Mesendoderm (in vitro differentiated cells): ENCODE measurements at regions not wholly inside any gene's neighbourhood (a gene's known extent, or its start where the extent isn't known, plus 50 kb on each side); places are given as distances from the start of the nearest gene placed in this dataset.

Source experiments
- DNase-seq: peaks from one replicate; pipeline ENCODE4 v3.0.0; 2013
- H2AK5ac ChIP-seq: 2 replicates; pipeline ENCODE4 v1.6.1; 2013; ENCODE audit warnings: low read length, inconsistent platforms
- H2BK120ac ChIP-seq: 2 replicates; pipeline ENCODE4 v1.6.1; 2013; ENCODE audit warnings: low read depth, mild to moderate bottlenecking, low read length, moderate library complexity, mixed read lengths
- H2BK15ac ChIP-seq: replicated peaks from 2 replicates; pipeline ENCODE4 v1.6.1; 2013; ENCODE audit warnings: low read depth, mild to moderate bottlenecking, moderate library complexity
- H2BK5ac ChIP-seq: 2 replicates; pipeline ENCODE4 v1.6.1; 2013; ENCODE audit warnings: low read length, inconsistent platforms
- H3K18ac ChIP-seq: 2 replicates; pipeline ENCODE4 v1.6.1; 2013; ENCODE audit warnings: mild to moderate bottlenecking, low read length, mixed read lengths
- H3K23ac ChIP-seq: one replicate; pipeline ENCODE4 v1.6.1; 2013; ENCODE audit warnings: low read length
- H3K27ac ChIP-seq: 2 replicates; pipeline ENCODE4 v1.5.1; 2013; ENCODE audit warnings: low read depth, mild to moderate bottlenecking, inconsistent platforms, low read length, moderate library complexity
- H3K27me3 ChIP-seq: 2 replicates; pipeline ENCODE4 v1.6.1; 2013; ENCODE audit warnings: low read length, control low read depth, mild to moderate bottlenecking, inconsistent platforms; ENCODE audit not compliant: insufficient read depth, poor library complexity
- H3K36me3 ChIP-seq: 2 replicates; pipeline ENCODE4 v1.6.1; 2013; ENCODE audit warnings: low read length, inconsistent platforms; ENCODE audit not compliant: control insufficient read depth, insufficient read depth
- H3K4ac ChIP-seq: one replicate; pipeline ENCODE4 v1.6.1; 2013; ENCODE audit warnings: low read depth, mild to moderate bottlenecking, low read length, moderate library complexity
- H3K4me1 ChIP-seq: 2 replicates; pipeline ENCODE4 v1.6.1; 2013; ENCODE audit warnings: low read depth, low read length, inconsistent platforms; ENCODE audit not compliant: control insufficient read depth
- H3K4me2 ChIP-seq: 2 replicates; pipeline ENCODE4 v1.6.1; 2013; ENCODE audit warnings: low read length
- H3K4me3 ChIP-seq: 2 replicates; pipeline ENCODE4 v1.5.1; 2013; ENCODE audit warnings: mild to moderate bottlenecking, low read length
- H3K56ac ChIP-seq: one replicate; pipeline ENCODE4 v1.6.1; 2013; ENCODE audit warnings: low read length
- H3K79me1 ChIP-seq: 2 replicates; pipeline ENCODE4 v1.6.1; 2013; ENCODE audit warnings: low read length, inconsistent platforms
- H3K79me2 ChIP-seq: 2 replicates; pipeline ENCODE4 v1.6.1; 2013; ENCODE audit warnings: mild to moderate bottlenecking, low read length; ENCODE audit not compliant: control insufficient read depth, insufficient read depth
- H3K9ac ChIP-seq: 2 replicates; pipeline ENCODE4 v1.6.1; 2013; ENCODE audit warnings: low read length, inconsistent platforms
- H4K5ac ChIP-seq: one replicate; pipeline ENCODE4 v1.6.1; 2013; ENCODE audit warnings: low read length
- H4K8ac ChIP-seq: one replicate; pipeline ENCODE4 v1.6.1; 2013; ENCODE audit warnings: low read depth, mild to moderate bottlenecking, control low read depth, low read length, moderate library complexity
- WGBS: extraction: QIAGEN DNeasy Blood & Tissue Kit; methylation state at CpG from one replicate; pipeline ENCODE4 v1.1.7; 2013; ENCODE audit warnings: low lambda C conversion rate, missing lambda C conversion rate; ENCODE audit not compliant: insufficient coverage; ENCODE audit errors: extremely low coverage; 5-methylcytosine and 5-hydroxymethylcytosine counted together

DNA sequence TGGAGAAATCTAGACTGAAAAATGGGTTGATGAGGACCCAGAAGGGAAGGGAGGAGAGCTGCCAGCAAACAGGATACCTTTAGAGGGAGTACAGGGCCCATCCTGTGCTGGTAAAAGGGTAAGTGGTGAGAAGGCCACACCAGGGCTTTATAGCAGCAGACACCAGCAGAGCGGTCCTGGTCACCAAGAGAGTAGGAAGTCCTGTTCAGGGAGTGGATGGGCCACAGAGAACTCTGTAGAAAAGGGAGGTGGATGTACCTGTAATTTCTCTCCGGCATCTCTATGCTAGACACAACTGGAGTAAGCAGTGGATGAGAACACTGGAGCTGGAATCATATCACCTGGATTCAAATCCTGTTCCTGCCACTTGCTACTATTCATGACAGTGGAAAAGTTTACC lies 867.2 kb downstream of the CCSER2 start:
- no peak for DNase-seq
- H4K5ac ChIP-seq: no peak overlapping the region
- H3K4me2 ChIP-seq: no peak overlapping the region
- H3K79me1 ChIP-seq: no peaks in the 10 kb centered on the region
- no peak overlapping the region for H2BK15ac ChIP-seq
- no peaks in the 10 kb centered on the region for H3K4me1 ChIP-seq
- H3K56ac ChIP-seq: no peak overlapping the region
- H3K9ac ChIP-seq: no peak overlapping the region
- H2AK5ac ChIP-seq: no peak overlapping the region
- H3K18ac ChIP-seq: no peak overlapping the region
- no peak overlapping the region for H3K27ac ChIP-seq
- H2BK5ac ChIP-seq: no peak overlapping the region
- H2BK120ac ChIP-seq: no peak overlapping the region
- WGBS: no CpG with 5 or more reads among the region's 2 CpGs
- H3K4me3 ChIP-seq: no peak overlapping the region
- no peaks in the 10 kb centered on the region for H3K36me3 ChIP-seq
- H3K23ac ChIP-seq: no peak overlapping the region
- no peaks in the 10 kb centered on the region for H3K27me3 ChIP-seq
- no peak overlapping the region for H4K8ac ChIP-seq
- no peaks in the 10 kb centered on the region for H3K79me2 ChIP-seq
- no peak overlapping the region for H3K4ac ChIP-seq

- H3K27ac ChIP-seq: no peak overlapping the region
- no peak overlapping the region for H3K23ac ChIP-seq
- no peak overlapping the region for H2BK15ac ChIP-seq
- H3K56ac ChIP-seq: no peak overlapping the region
- no peak for DNase-seq
- no peak overlapping the region for H2BK5ac ChIP-seq
- H3K36me3 ChIP-seq: no peaks in the 10 kb centered on the region
- no peaks in the 10 kb centered on the region for H3K4me1 ChIP-seq
- WGBS: no CpG with 5 or more reads among the region's 5 CpGs
- no peaks in the 10 kb centered on the region for H3K79me1 ChIP-seq
- no peak overlapping the region for H3K4ac ChIP-seq
- no peaks in the 10 kb centered on the region for H3K27me3 ChIP-seq
- no peak overlapping the region for H2BK120ac ChIP-seq
- no peak overlapping the region for H3K4me3 ChIP-seq
- H4K5ac ChIP-seq: no peak overlapping the region
- no peaks in the 10 kb centered on the region for H3K79me2 ChIP-seq
- H3K4me2 ChIP-seq: no peak overlapping the region
- no peak overlapping the region for H3K9ac ChIP-seq
- no peak overlapping the region for H2AK5ac ChIP-seq
- no peak overlapping the region for H3K18ac ChIP-seq
- no peak overlapping the region for H4K8ac ChIP-seq
These were observed 876.4 kb downstream of the CCSER2 start for GRCh38 chr10:85204814-85205213.

- H3K79me1 ChIP-seq: no peaks in the 10 kb centered on the region
- H3K9ac ChIP-seq: no peak overlapping the region
- H2AK5ac ChIP-seq: no peak overlapping the region
- no peaks in the 10 kb centered on the region for H3K36me3 ChIP-seq
- H3K4me2 ChIP-seq: no peak overlapping the region
- no peak overlapping the region for H3K56ac ChIP-seq
- no peak overlapping the region for H3K18ac ChIP-seq
- H3K4ac ChIP-seq: no peak overlapping the region
- no peak overlapping the region for H4K5ac ChIP-seq
- H2BK120ac ChIP-seq: no peak overlapping the region
- no peak for DNase-seq
- no peak overlapping the region for H4K8ac ChIP-seq
- H3K23ac ChIP-seq: no peak overlapping the region
- H3K79me2 ChIP-seq: no peaks in the 10 kb centered on the region
- no peak overlapping the region for H2BK5ac ChIP-seq
- no peak overlapping the region for H2BK15ac ChIP-seq
- H3K27me3 ChIP-seq: no peaks in the 10 kb centered on the region
- no peak overlapping the region for H3K27ac ChIP-seq
- H3K4me3 ChIP-seq: no peak overlapping the region
- H3K4me1 ChIP-seq: no peaks in the 10 kb centered on the region
- WGBS: no CpG with 5 or more reads among the region's 1 CpG
These were observed 884.1 kb downstream of the CCSER2 start for GRCh38 chr10:85212526-85212925.

DNA sequence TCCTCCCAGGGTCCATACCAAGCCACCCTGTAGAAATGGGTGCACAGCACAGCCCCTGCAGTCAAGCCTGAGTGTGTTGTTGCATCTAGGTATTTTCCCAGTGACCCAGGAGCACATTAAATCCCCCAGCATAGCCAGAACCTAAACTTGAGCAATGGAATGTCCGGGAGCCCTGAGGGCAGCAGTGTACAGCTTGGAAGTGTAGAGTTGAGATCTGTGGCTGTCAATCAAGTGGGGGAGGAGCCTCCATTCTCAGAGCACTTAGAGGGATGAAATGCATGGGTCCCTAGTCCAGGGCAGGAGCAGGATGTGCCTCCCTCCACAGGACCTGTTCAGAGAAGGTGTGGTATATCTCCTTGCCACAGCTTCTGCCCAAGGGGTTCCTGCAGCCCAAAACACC lies 885.1 kb downstream of the CCSER2 start:
- WGBS: no CpG with 5 or more reads among the region's 1 CpG
- no peak overlapping the region for H2BK5ac ChIP-seq
- H3K27ac ChIP-seq: no peak overlapping the region
- no peak overlapping the region for H3K4me3 ChIP-seq
- H3K9ac ChIP-seq: no peak overlapping the region
- H3K79me2 ChIP-seq: no peaks in the 10 kb centered on the region
- no peak overlapping the region for H4K5ac ChIP-seq
- no peak overlapping the region for H3K18ac ChIP-seq
- H3K56ac ChIP-seq: no peak overlapping the region
- no peak overlapping the region for H2BK15ac ChIP-seq
- no peak overlapping the region for H3K23ac ChIP-seq
- no peak overlapping the region for H4K8ac ChIP-seq
- H3K79me1 ChIP-seq: no peaks in the 10 kb centered on the region
- no peak overlapping the region for H2BK120ac ChIP-seq
- no peak overlapping the region for H3K4me2 ChIP-seq
- H3K4ac ChIP-seq: no peak overlapping the region
- DNase-seq: no peak
- H3K27me3 ChIP-seq: no peaks in the 10 kb centered on the region
- no peak overlapping the region for H2AK5ac ChIP-seq
- H3K36me3 ChIP-seq: no peaks in the 10 kb centered on the region
- H3K4me1 ChIP-seq: no peaks in the 10 kb centered on the region

GRCh38 chr10:85222300-85222699 lies 893.9 kb downstream of the CCSER2 start:
- no peaks in the 10 kb centered on the region for H3K79me1 ChIP-seq
- no peak overlapping the region for H3K4me3 ChIP-seq
- H2BK15ac ChIP-seq: no peak overlapping the region
- H3K79me2 ChIP-seq: no peaks in the 10 kb centered on the region
- no peak overlapping the region for H4K8ac ChIP-seq
- no peak for DNase-seq
- no peak overlapping the region for H3K18ac ChIP-seq
- H2BK120ac ChIP-seq: no peak overlapping the region
- H3K56ac ChIP-seq: no peak overlapping the region
- H3K4ac ChIP-seq: no peak overlapping the region
- no peak overlapping the region for H3K9ac ChIP-seq
- H2BK5ac ChIP-seq: no peak overlapping the region
- H2AK5ac ChIP-seq: no peak overlapping the region
- no peak overlapping the region for H3K23ac ChIP-seq
- no peaks in the 10 kb centered on the region for H3K4me1 ChIP-seq
- WGBS: no CpG with 5 or more reads among the region's 2 CpGs
- no peak overlapping the region for H3K4me2 ChIP-seq
- no peaks in the 10 kb centered on the region for H3K27me3 ChIP-seq
- no peak overlapping the region for H3K27ac ChIP-seq
- no peak overlapping the region for H4K5ac ChIP-seq
- no peaks in the 10 kb centered on the region for H3K36me3 ChIP-seq

DNA sequence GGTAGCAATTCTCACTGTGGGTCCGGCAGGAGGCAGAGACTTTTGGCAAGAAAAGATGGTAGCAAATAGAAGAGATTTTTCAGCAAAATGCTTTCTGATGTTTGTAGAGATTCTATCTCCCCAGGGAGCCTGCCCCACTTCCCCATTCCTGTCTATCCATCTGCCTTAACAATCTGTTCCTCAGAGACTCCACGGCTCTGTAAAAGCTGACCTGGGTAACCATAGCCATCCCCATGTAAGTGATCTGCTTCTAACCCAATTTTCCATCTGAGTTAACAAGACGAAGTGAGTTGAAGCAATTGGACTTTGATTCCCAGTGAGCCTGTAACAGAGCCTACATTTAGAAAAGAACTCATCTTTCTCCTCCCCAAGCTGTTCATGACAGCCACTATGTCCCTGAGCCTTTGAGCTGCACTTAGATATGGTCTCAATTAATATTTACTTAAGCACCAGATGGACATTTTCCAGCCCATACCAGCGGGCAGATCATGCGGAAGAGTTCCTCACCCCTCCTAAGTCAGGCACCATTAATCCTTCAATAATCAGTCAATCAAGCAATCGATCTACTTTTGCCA lies 896.1 kb downstream of the CCSER2 start:
- DNase-seq: no peak
- no peaks in the 10 kb centered on the region for H3K36me3 ChIP-seq
- no peak overlapping the region for H2AK5ac ChIP-seq
- H3K4me3 ChIP-seq: no peak overlapping the region
- H3K27ac ChIP-seq: no peak overlapping the region
- H3K4ac ChIP-seq: no peak overlapping the region
- no peak overlapping the region for H3K9ac ChIP-seq
- H2BK120ac ChIP-seq: no peak overlapping the region
- H2BK5ac ChIP-seq: no peak overlapping the region
- WGBS: no CpG with 5 or more reads among the region's 6 CpGs
- H4K5ac ChIP-seq: no peak overlapping the region
- H3K56ac ChIP-seq: no peak overlapping the region
- H3K79me2 ChIP-seq: no peaks in the 10 kb centered on the region
- H3K18ac ChIP-seq: no peak overlapping the region
- H3K23ac ChIP-seq: no peak overlapping the region
- H3K4me2 ChIP-seq: no peak overlapping the region
- H3K27me3 ChIP-seq: no peaks in the 10 kb centered on the region
- H4K8ac ChIP-seq: no peak overlapping the region
- H3K4me1 ChIP-seq: no peaks in the 10 kb centered on the region
- no peak overlapping the region for H2BK15ac ChIP-seq
- no peaks in the 10 kb centered on the region for H3K79me1 ChIP-seq
